Cardiac septum (tissue), 1 donor: ENCODE measurements at regions not wholly inside any gene's neighbourhood (a gene's known extent, or its start where the extent isn't known, plus 50 kb on each side); places are given as distances from the start of the nearest gene placed in this dataset.
A peak's percentile ranks its signal among the peaks of the same experiment; 100 is the strongest.
"Not testable (repeated sequence)": the region's sequence is repeated elsewhere in the genome, so short reads cannot be mapped to it uniquely, and the experiment has no call there.

ENCODE experiments used
- DNase-seq: peaks from one replicate; pipeline ENCODE4 v3.0.0-alpha.2; 2020; ENCODE audit warnings: low spot score
- intact Hi-C: fragments of 100-400 bp; cut with DNase I; formaldehyde crosslinking; loops from one replicate; pipeline ENCODE4 v1.14.0; 2022
- donor health status: DM: no; HTN: no; CAD: no.

DNA sequence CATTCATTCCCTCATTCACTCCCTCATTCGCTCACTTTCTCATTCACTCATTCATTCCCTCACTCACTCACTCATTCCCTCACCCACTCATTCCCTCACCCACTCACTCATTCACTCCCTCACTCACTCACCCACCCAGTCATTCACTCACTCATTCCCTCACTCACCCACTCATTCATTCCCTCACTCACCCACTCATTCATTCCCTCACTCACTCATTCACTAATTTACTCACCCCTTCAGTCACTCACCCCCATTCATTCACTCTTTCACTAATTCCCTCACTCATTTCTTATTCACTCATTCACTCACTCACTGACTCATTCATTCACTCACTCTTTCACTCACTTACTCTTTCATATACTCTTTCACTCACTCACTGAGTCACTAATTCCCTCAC, 303.1 kb downstream of the C16orf95 start:
- no peak for DNase-seq
- intact Hi-C loops, result no loop called here

- DNase-seq, result no peak
- intact Hi-C loops, result no loop called here
Measured at GRCh38 chr16:87015021-87015420, 302.2 kb downstream of the C16orf95 start.

DNA sequence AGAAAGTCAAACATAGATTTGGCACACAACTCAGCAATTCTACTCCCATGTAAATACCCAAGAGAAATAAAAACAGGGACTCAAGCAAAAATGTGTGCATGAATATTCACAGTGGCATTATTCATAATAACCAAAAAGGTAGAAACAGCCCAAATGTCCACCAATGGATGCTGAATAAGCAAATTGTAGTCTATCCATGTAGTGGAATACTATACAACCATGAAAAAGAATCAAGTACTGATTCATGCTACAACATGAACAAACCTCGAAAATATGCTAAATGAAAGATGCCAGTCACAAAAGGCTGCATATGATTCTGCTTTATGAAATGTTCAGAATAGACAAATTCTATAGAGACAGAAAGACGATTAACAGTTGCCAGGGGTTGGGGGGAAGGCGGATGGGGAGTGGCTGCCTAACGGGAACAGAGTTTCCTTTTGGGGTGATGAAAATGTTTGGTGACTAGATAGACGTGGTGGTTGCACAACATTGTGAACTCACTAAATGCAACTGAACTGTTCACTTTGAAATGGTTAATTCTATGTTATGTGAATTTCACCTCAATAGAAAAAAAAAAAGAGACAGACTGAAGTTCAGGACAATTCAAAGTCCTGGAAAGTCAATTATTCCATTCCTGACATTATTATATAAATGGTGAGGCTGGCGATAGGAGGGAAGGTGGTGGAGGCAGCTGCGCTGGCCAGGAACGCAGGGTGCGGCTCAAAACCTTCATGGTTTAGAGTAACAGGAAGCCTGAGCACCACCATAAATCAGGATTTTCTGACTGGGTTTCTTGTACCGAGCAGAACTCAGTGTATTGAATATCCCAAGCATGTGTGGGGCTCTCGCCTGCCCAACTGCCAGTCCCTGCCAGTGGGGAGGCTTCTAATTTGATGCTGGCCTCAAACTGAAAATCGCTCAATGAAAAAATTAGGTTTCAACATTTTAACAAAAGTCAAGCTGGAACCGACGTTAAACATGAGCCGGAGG, 300.9 kb downstream of the C16orf95 start:
- no peak for DNase-seq
- intact Hi-C loops, result no loop called here

DNA sequence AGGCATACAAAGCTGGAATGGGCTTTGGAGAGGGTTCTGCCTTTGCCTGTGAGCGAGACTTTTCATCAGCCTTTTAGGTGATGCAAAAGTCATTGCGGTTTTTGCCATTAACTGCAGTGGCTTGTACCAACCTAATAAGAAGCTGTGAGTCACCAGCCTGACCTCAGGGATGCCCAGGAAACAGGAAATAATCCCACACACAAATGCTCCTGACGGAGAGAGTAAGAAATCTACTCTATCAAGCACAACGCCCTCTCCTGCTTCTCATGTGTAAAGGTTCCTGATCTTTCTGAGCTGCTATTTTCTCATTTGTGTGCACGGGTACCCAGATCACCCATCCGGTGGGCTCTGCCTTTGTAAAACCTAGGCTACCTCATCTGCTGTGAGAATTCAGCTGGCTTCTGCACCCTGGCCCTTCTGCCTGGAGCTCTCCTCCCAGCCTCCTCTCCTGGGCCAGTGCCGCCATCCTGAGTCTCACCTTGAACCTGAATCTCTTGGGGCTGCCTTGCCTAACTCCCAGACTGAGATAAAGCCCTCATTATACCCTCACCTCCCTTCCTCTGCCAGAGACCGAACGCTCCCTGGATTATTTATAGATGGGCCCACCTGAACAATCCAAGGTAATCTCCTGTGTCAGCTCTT, 299.7 kb downstream of the C16orf95 start:
- DNase-seq, result peak; percentile 63
- intact Hi-C loops, result no loop called here

GRCh38 chr16:87025676-87026075, 291.5 kb downstream of the C16orf95 start:
- no peak for DNase-seq
- intact Hi-C loops, result no loop called here

DNA sequence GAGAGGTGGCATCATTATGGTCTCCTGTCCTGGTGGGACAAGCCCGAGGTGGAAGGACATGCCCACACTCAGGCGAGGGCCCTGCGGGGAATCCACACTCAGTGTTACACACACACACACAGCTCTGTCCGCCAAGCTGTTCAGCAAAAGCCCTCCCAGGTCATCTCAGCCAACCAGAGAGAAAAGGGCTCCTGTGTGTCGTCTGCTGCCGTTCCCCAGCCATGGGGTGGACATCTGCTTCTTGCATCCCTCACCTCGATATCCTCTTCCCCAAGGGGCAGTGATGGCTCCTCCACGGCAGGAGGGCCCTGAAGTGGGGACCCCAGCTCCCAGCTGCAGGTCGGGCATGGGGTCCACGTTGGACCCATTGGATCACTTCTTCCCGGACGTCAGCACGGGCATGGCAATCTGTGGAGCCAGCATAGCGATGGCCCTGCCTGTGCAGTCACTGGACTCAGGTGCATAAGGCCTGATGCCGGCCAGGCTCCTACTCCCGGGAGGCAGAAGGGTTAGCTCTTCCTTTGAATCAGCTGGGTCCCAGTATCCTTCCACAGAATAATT, 290.1 kb downstream of the C16orf95 start:
- intact Hi-C loops, result no loop called here
- DNase-seq, result peak; percentile 70

- peak; percentile 66 for DNase-seq
- intact Hi-C loops, result no loop called here
Measured at GRCh38 chr16:87028481-87029320, 288.5 kb downstream of the C16orf95 start.

DNA sequence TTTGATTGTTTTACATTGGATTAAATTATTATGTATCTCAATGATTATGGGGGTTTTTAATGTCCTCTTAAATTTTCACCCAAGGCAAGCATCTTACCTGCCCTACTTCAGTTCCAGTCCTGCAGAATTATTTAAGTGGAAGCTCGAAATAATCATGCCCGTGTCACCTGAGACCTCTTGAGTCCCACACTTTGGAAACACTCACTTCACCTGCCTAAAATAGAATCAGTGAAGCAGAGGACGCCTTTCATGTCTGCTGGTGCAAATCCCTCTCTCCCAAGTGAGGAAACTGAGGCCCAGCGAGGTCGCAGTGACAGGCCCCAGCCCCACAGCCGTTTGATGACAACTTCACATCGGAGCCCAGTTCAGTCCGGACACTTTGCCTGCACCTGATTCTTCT, 284.6 kb downstream of the C16orf95 start:
- peak; percentile 50 for DNase-seq
- intact Hi-C loops, result no loop called here

DNA sequence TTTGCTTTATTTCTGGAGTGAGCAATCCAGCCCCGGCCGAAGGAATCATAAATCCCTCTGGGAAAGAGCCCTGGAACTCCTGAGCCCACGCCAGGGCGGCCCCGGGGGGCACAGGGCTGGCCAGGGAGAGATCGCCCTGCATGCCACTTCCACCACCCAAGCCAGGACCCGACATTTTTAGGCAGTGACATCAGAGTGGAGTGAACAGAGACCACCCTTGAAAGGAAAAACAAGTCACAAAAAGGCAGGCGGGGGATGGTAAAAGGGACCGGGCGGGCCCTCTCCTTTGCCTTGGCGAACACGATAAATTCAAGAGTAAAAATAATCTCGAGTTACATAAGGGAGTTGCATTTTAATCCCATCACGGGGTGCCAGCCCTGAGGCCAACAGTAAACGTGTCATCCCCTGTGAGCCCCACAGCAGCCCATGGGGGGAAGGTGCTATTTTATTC, 284.1 kb downstream of the C16orf95 start:
- peak; percentile 41 for DNase-seq
- intact Hi-C loops, result no loop called here

DNA sequence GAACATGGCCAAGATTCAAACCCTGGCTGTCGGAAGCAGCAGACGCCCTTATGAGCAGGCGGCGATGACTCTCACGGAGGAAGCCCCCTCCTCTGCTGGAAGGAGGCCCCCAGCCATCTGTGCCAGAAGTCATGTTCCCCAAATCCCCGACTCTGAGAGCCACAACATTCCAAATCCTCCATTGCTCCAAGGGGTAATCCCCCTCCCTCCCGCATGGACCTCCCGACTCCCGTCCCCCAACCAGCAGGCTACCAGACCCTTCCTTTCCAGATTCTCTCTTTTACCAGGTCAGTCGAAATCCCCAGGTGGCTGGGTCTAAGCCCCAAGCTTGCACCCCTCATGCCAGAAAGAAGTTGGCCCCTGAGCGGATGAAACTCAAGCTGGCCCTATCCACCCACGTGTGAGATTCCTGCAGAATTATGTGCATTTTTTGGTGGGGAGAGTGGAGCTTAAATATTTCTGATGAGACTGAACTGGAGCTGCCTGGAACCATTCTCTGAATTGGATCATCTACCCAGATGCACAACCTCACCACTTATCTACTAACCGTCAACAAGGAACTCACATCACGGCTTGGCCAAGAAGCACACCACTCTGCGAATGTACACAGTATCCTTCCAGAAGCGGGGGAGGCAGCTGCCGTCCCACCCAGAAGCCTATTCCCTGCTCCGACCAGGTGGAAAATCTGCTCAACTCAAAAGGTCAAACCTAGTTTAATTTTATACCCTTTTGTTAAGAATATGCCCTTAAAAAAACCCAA, 283.5 kb downstream of the C16orf95 start:
- DNase-seq, result peak; percentile 69
- intact Hi-C loops, result no loop called here

GRCh38 chr16:87034317-87034716, 282.9 kb downstream of the C16orf95 start:
- intact Hi-C loops, result no loop called here
- no peak for DNase-seq

- peak; percentile 38 for DNase-seq
- intact Hi-C loops, result no loop called here
Measured at GRCh38 chr16:87035053-87035452, 282.1 kb downstream of the C16orf95 start.

DNA sequence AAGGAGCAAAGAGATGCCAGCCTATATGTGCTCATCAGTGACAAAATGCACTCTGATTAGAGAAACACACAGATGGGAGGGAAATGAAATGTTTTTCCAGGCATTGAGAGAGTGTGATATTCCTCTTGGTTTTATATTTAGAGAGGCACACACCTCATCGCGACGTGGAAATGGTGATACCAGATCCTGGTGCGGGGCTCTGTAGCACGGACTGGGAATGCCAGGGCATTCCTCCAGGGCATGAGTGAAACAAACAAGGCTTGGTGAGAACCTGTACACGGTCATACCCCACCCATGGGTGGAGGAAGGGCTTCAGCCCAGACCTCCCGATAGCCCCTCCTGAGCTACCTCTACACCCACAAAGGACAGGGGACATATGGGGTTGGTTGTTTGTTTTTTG, 280.2 kb downstream of the C16orf95 start:
- DNase-seq, result peak; percentile 29
- intact Hi-C loops, result no loop called here

DNA sequence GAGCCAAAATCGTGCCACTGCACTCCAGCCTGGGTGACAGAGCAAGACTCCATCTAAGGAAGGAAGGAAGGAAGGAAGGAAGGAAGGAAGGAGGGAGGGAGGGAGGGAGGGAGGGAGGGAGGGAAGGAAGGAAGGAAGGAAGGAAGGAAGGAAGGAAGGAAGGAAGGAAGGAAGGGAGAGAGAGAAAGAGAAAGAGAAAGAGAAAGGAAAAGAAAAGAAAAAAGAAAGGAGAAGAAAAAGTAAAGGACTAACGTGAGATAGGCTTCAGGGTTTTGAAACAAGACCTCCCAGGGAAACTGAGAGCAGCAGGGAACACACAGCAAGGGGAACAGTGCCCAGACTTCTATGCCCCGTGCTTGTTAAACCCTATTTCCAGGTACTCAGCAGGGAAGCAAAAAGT, 278.7 kb downstream of the C16orf95 start:
- intact Hi-C loops, DNase-seq: not testable (repeated sequence)

DNA sequence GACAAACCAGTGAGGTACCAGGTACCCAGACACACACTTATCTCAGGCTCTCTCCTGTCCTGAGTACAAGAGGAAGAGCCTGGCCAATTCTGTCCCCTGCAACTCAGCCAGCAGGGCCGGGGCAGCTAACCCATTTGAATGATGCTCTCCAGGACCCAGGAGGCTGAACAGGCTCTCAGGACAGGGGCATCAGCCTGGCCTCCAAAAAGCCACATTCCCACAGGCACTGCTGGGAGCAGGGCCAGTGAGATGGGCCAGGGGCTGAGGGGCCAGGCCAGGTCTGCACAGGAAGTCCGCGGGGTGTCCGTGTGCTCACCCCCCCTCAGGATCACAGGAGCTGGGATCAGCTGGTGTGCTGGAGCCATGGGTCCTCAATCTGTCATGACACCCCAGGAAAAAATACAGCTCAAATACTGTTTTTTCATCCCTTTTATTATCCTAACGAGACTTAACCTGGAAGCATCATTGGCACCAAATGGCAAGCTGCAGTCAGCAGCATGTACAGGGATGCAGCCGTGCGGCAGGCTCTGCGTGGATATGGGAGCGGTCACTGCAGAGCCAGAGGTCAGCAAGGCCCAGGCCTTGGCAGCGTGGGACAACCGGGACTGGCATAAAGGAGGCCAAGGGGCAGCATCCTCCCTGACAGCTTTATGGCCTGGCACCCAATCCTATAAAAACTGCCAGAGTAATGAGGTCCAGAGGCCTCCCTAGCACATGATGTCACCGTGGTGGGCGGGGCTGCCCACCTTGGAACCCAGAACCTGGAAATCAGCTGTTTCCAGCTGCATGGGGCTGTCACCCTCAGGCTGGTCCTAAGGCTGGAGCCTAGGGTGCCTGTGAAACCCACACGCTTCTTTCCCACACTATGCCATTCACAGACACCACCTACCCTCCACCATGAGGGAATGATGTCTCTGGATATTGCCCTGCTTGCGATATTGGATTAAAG, 276.7 kb downstream of the C16orf95 start:
- intact Hi-C loops, result loop anchor here (5.0 kb wide), 1 partner anchor 173 kb away; no protein-coding TSS in a partner anchor
- peak; percentile 72 for DNase-seq

DNA sequence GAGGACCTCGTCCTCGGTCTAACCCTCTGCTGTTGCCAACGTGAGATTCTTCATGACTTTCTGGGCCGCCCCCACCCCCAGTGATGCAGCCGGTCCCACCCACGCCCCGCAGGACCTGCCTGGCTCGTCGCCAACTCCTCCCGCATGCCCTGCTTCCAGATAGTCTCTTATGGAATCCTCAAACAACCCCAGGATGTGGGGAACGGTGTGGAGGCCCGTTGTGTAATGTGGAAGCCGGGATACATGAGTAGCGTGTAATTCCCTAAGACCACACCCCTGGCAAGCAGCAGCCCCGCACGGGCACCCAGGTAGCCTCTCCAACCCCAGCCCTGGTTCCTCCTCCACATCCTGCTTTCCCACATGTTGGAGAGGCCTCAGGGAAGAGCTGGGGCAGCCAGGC, 275.9 kb downstream of the C16orf95 start:
- intact Hi-C loops, result loop anchor here (5.0 kb wide), 1 partner anchor 174 kb away; no protein-coding TSS in a partner anchor
- peak; percentile 68 for DNase-seq

GRCh38 chr16:87042551-87043230, 274.5 kb downstream of the C16orf95 start:
- peak; percentile 67 for DNase-seq
- intact Hi-C loops, result loop anchor here (5.0 kb wide), 1 partner anchor 175 kb away; no protein-coding TSS in a partner anchor
